OCI-LY1 (cell line): ENCODE measurements at regions not wholly inside any gene's neighbourhood (a gene's known extent, or its start where the extent isn't known, plus 50 kb on each side); places are given as distances from the start of the nearest gene placed in this dataset.

Experiments used
- H2AFZ ChIP-seq: fragments of 200-600 bp; sonication (generic), shearing (Covaris generic); 2 replicates; pipeline ENCODE4 v1.6.0; 2014; ENCODE audit warnings: antibody characterized with exemption, mild to moderate bottlenecking, low read length
- H3F3A ChIP-seq: fragments of 200-600 bp; sonication (generic), shearing (Covaris generic); 2 replicates; pipeline ENCODE4 v1.6.0; 2014; ENCODE audit warnings: mild to moderate bottlenecking, antibody characterized with exemption, low read length, moderate library complexity; ENCODE audit not compliant: insufficient read depth
- H3K27ac ChIP-seq: fragments of 200-600 bp; sonication (generic); 2 replicates; pipeline ENCODE4 v1.5.1; 2014; ENCODE audit warnings: low read length, mixed run types, mild to moderate bottlenecking, low read depth; ENCODE audit not compliant: poor library complexity, severe bottlenecking
- H3K27me3 ChIP-seq: fragments of 200-600 bp; sonication (generic); 2 replicates; pipeline ENCODE4 v1.6.0; 2014; ENCODE audit warnings: antibody characterized with exemption, mild to moderate bottlenecking, low read length, moderate library complexity; ENCODE audit not compliant: insufficient read depth
- H3K36me3 ChIP-seq: fragments of 200-600 bp; sonication (generic); 2 replicates; pipeline ENCODE4 v1.6.1; 2014; ENCODE audit warnings: mild to moderate bottlenecking, antibody characterized with exemption, low read length, moderate library complexity, mixed read lengths; ENCODE audit not compliant: insufficient read depth
- H3K4me1 ChIP-seq: fragments of 200-600 bp; sonication (generic); 2 replicates; pipeline ENCODE4 v1.5.1; 2014; ENCODE audit warnings: mild to moderate bottlenecking, low read length, moderate library complexity; ENCODE audit not compliant: insufficient read depth, severe bottlenecking
- H3K4me2 ChIP-seq: fragments of 200-600 bp; sonication (generic), shearing (Covaris generic); 2 replicates; pipeline ENCODE4 v1.6.1; 2014; ENCODE audit warnings: low read length
- H3K4me3 ChIP-seq: fragments of 200-600 bp; sonication (generic); 2 replicates; pipeline ENCODE4 v1.5.1; 2014; ENCODE audit warnings: low read length, low read depth, mild to moderate bottlenecking, mixed read lengths; ENCODE audit not compliant: poor library complexity, severe bottlenecking
- H3K79me2 ChIP-seq: fragments of 200-600 bp; shearing (Covaris generic); 2 replicates; pipeline ENCODE4 v1.6.1; 2016; ENCODE audit warnings: mixed run types, low read length, mixed read lengths; ENCODE audit not compliant: insufficient read depth
- H3K9ac ChIP-seq: fragments of 200-600 bp; sonication (generic), shearing (Covaris generic); 2 replicates; pipeline ENCODE4 v1.6.1; 2014; ENCODE audit warnings: mild to moderate bottlenecking, low read length, mixed read lengths
- H3K9me2 ChIP-seq: fragments of 200-600 bp; sonication (generic), shearing (Covaris generic); 2 replicates; pipeline ENCODE4 v1.6.1; 2014; ENCODE audit warnings: low read depth, mild to moderate bottlenecking, low read length, mixed read lengths
- H3K9me3 ChIP-seq: fragments of 200-600 bp; shearing (Covaris generic); 2 replicates; pipeline ENCODE4 v1.6.1; 2014; ENCODE audit warnings: low read length, mixed read lengths
- H4K20me1 ChIP-seq: fragments of 200-600 bp; sonication (generic), shearing (Covaris generic); 2 replicates; pipeline ENCODE4 v1.6.0; 2016; ENCODE audit warnings: mild to moderate bottlenecking, low read length; ENCODE audit not compliant: insufficient read depth
- CTCF ChIP-seq: fragments of 200-600 bp; sonication (generic), shearing (Covaris generic); IDR thresholded peaks from 2 replicates; pipeline ENCODE4 v1.5.1; 2017; ENCODE audit warnings: mild to moderate bottlenecking, antibody characterized with exemption, low read length, moderate library complexity, mixed read lengths
- EZH2 ChIP-seq: fragments of 200-600 bp; sonication (generic), shearing (Covaris generic); IDR thresholded peaks from 2 replicates; pipeline ENCODE4 v1.8.0; 2017; ENCODE audit warnings: borderline replicate concordance, mixed run types, mild to moderate bottlenecking, antibody characterized with exemption, low read length, moderate library complexity, mixed read lengths

GRCh38 chr4:138918169-138918869, 97.3 kb upstream of the NOCT start:
- Histone ChIP-seq H3K4me2 (no peak overlapping the region), H3K27ac (no peak overlapping the region), H3K27me3 (no peaks in the 10 kb centered on the region), H3K4me3 (no peak overlapping the region), H3K9me3 (no peaks in the 10 kb centered on the region), H3K9ac (no peak overlapping the region), H3K36me3 (no peaks in the 10 kb centered on the region), H3K9me2 (no peaks in the 10 kb centered on the region), H4K20me1 (no peaks in the 10 kb centered on the region), H3K4me1 (no peaks in the 10 kb centered on the region), H3K79me2 (no peaks in the 10 kb centered on the region), H2AFZ (no peak overlapping the region), H3F3A (no peaks in the 10 kb centered on the region)
- TF ChIP-seq CTCF (no peak), EZH2 (no peak)

- Histone ChIP-seq H2AFZ (no peak overlapping the region), H4K20me1 (no peaks in the 10 kb centered on the region), H3K4me1 (no peaks in the 10 kb centered on the region), H3K9me2 (no peaks in the 10 kb centered on the region), H3K27me3 (no peaks in the 10 kb centered on the region), H3K79me2 (no peaks in the 10 kb centered on the region), H3K9ac (no peak overlapping the region), H3K9me3 (no peaks in the 10 kb centered on the region), H3K4me3 (no peak overlapping the region), H3K36me3 (no peaks in the 10 kb centered on the region), H3F3A (no peaks in the 10 kb centered on the region), H3K27ac (no peak overlapping the region), H3K4me2 (no peak overlapping the region)
- TF ChIP-seq EZH2 (no peak), CTCF (no peak)
Observed at GRCh38 chr4:138916763-138917162, 98.8 kb upstream of the NOCT start.

- Histone ChIP-seq H3K27ac (no peak overlapping the region), H3K4me1 (no peaks in the 10 kb centered on the region), H3K9ac (no peak overlapping the region), H3K79me2 (no peaks in the 10 kb centered on the region), H4K20me1 (no peaks in the 10 kb centered on the region), H3K36me3 (no peaks in the 10 kb centered on the region), H3K4me2 (no peak overlapping the region), H3K9me2 (no peaks in the 10 kb centered on the region), H3K4me3 (no peak overlapping the region), H2AFZ (no peak overlapping the region), H3K9me3 (no peaks in the 10 kb centered on the region), H3F3A (no peaks in the 10 kb centered on the region), H3K27me3 (no peaks in the 10 kb centered on the region)
- TF ChIP-seq EZH2: no peak
- TF ChIP-seq CTCF: no peak
Observed at GRCh38 chr4:138915756-138916155, 99.8 kb upstream of the NOCT start.
